Neural cell (in vitro differentiated cells): ENCODE measurements at regions not wholly inside any gene's neighbourhood (a gene's known extent, or its start where the extent isn't known, plus 50 kb on each side); places are given as distances from the start of the nearest gene placed in this dataset.

Experiments
- H2AFZ ChIP-seq: fragments of 200-600, 300-800 bp; sonication (generic), shearing (Covaris generic); 2 replicates; pipeline ENCODE4 v1.6.0; 2014; ENCODE audit warnings: low read depth, mild to moderate bottlenecking, antibody characterized with exemption, low read length, moderate library complexity
- H3F3A ChIP-seq: fragments of 200-600 bp; shearing (Covaris generic); 2 replicates; pipeline ENCODE4 v1.6.1; 2016; ENCODE audit warnings: mild to moderate bottlenecking, moderate library complexity, mixed read lengths, antibody characterized with exemption, low read length; ENCODE audit not compliant: insufficient read depth, poor library complexity, severe bottlenecking
- H3K27ac ChIP-seq: fragments of 200-600, 300-800 bp; sonication (generic), shearing (Covaris generic); 2 replicates; pipeline ENCODE4 v1.5.1; 2014; ENCODE audit warnings: mild to moderate bottlenecking, low read length, moderate library complexity
- H3K27me3 ChIP-seq: fragments of 300-800, 200-600 bp; sonication (generic), shearing (Covaris generic); 2 replicates; pipeline ENCODE4 v1.6.0; 2014; ENCODE audit warnings: mild to moderate bottlenecking, low read depth, low read length, moderate library complexity; ENCODE audit not compliant: insufficient read depth
- H3K36me3 ChIP-seq: fragments of 300-800, 200-600 bp; sonication (generic), shearing (Covaris generic); 2 replicates; pipeline ENCODE4 v1.5.1; 2014; ENCODE audit warnings: mild to moderate bottlenecking, antibody characterized with exemption, low read length, moderate library complexity; ENCODE audit not compliant: insufficient read depth
- H3K4me2 ChIP-seq: fragments of 300-800, 200-600 bp; sonication (generic), shearing (Covaris generic); 2 replicates; pipeline ENCODE4 v1.6.0; 2014; ENCODE audit warnings: mild to moderate bottlenecking, low read length
- H3K4me3 ChIP-seq: fragments of 300-800, 200-600 bp; sonication (generic), shearing (Covaris generic); 2 replicates; pipeline ENCODE4 v1.5.1; 2014; ENCODE audit warnings: mild to moderate bottlenecking, low read length, moderate library complexity
- H3K79me2 ChIP-seq: fragments of 200-600 bp; shearing (Covaris generic); replicated peaks from 2 replicates; pipeline ENCODE4 v1.6.0; 2014; ENCODE audit warnings: mild to moderate bottlenecking, low read length, moderate library complexity; ENCODE audit not compliant: insufficient read depth
- H3K9ac ChIP-seq: fragments of 300-800, 200-600 bp; sonication (generic), shearing (Covaris generic); 2 replicates; pipeline ENCODE4 v1.6.1; 2016; ENCODE audit warnings: mild to moderate bottlenecking, low read length, mixed read lengths
- H3K9me2 ChIP-seq: fragments of 200-600 bp; shearing (Covaris generic); 2 replicates; pipeline ENCODE4 v1.6.1; 2016; ENCODE audit warnings: mild to moderate bottlenecking, low read length, mixed read lengths; ENCODE audit not compliant: insufficient read depth
- H3K9me3 ChIP-seq: fragments of 200-600, 300-800 bp; sonication (generic), shearing (Covaris generic); 2 replicates; pipeline ENCODE4 v1.6.1; 2016; ENCODE audit warnings: mild to moderate bottlenecking, mixed run types, low read length, moderate library complexity, mixed read lengths
- H4K20me1 ChIP-seq: fragments of 200-600 bp; shearing (Covaris generic); 2 replicates; pipeline ENCODE4 v1.6.1; 2016; ENCODE audit warnings: mild to moderate bottlenecking, mixed run types; ENCODE audit not compliant: insufficient read depth
- CTCF ChIP-seq: fragments of 450-650 bp; IDR thresholded peaks from 2 replicates; pipeline ENCODE4 v1.5.1; 2014; ENCODE audit warnings: antibody characterized with exemption, mild to moderate bottlenecking, moderate library complexity; ENCODE audit not compliant: poor library complexity, severe bottlenecking
- EP300 ChIP-seq: fragments of 450-650 bp; conservative IDR thresholded peaks from 2 replicates; pipeline ENCODE4 v1.6.1; 2014; ENCODE audit warnings: antibody characterized with exemption, mild to moderate bottlenecking, moderate library complexity; ENCODE audit not compliant: poor library complexity, severe bottlenecking
- EZH2 ChIP-seq: fragments of 200-600, 300-800 bp; shearing (Covaris generic), sonication (generic); IDR thresholded peaks from 2 replicates; pipeline ENCODE4 v1.6.1; 2014; ENCODE audit warnings: antibody characterized with exemption, low read length, borderline replicate concordance, mild to moderate bottlenecking; ENCODE audit not compliant: insufficient read depth, poor library complexity, severe bottlenecking
- MXI1 ChIP-seq: fragments of 450-650 bp; conservative IDR thresholded peaks from 2 replicates; pipeline ENCODE4 v1.6.1; 2014; ENCODE audit warnings: antibody characterized with exemption, mild to moderate bottlenecking; ENCODE audit not compliant: poor library complexity, severe bottlenecking
- POLR2AphosphoS5 ChIP-seq: IDR thresholded peaks from 2 replicates; pipeline ENCODE4 v1.6.1; 2012
- REST ChIP-seq: IDR thresholded peaks from 2 replicates; pipeline ENCODE4 v1.6.1; 2012; ENCODE audit warnings: borderline replicate concordance
- SMC3 ChIP-seq: fragments of 450-650 bp; conservative IDR thresholded peaks from 2 replicates; pipeline ENCODE4 v1.6.1; 2014; ENCODE audit warnings: antibody characterized with exemption, mild to moderate bottlenecking, moderate library complexity; ENCODE audit not compliant: poor library complexity
- TAF1 ChIP-seq: IDR thresholded peaks from 2 replicates; pipeline ENCODE4 v1.6.1; 2012; ENCODE audit warnings: low read depth

- H3K9me2 ChIP-seq = no peaks in the 10 kb centered on the region
- TF ChIP-seq TAF1 (no peak), POLR2AphosphoS5 (no peak), EZH2 (no peak), MXI1 (no peak)
- H3K27ac ChIP-seq = no peak overlapping the region
Observed at GRCh38 chr1:216910081-216910840, 187.0 kb upstream of the ESRRG start.

GRCh38 chr1:216908126-216908525 is 184.9 kb upstream of the ESRRG start:
- Histone ChIP-seq H3K27me3 (no peaks in the 10 kb centered on the region), H3K9me3 (no peaks in the 10 kb centered on the region), H3K36me3 (no peaks in the 10 kb centered on the region), H3K9me2 (no peaks in the 10 kb centered on the region), H3K27ac (no peak overlapping the region), H3K4me2 (no peak overlapping the region), H4K20me1 (no peaks in the 10 kb centered on the region), H3K9ac (no peak overlapping the region), H3F3A (no peaks in the 10 kb centered on the region), H2AFZ (no peak overlapping the region), H3K4me3 (no peak overlapping the region), H3K79me2 (no peaks in the 10 kb centered on the region)
- no peak for TF ChIP-seq EP300

More at GRCh38 chr1:216910081-216910840, 187.0 kb upstream of the ESRRG start:
- H3K9ac ChIP-seq = no peak overlapping the region
- H3K79me2 ChIP-seq = no peaks in the 10 kb centered on the region
- H3K4me2 ChIP-seq = no peak overlapping the region
- H4K20me1 ChIP-seq = no peaks in the 10 kb centered on the region
- H3K9me3 ChIP-seq = no peaks in the 10 kb centered on the region
- no peak overlapping the region for H2AFZ ChIP-seq
- no peak overlapping the region for H3K4me3 ChIP-seq
- H3F3A ChIP-seq = no peaks in the 10 kb centered on the region
- H3K27me3 ChIP-seq = no peaks in the 10 kb centered on the region
- H3K36me3 ChIP-seq = no peaks in the 10 kb centered on the region

- Histone ChIP-seq H3F3A (no peaks in the 10 kb centered on the region), H3K27me3 (no peaks in the 10 kb centered on the region), H3K4me2 (no peak overlapping the region), H3K9me3 (no peaks in the 10 kb centered on the region), H2AFZ (no peak overlapping the region), H3K9ac (no peak overlapping the region), H3K9me2 (no peaks in the 10 kb centered on the region), H3K79me2 (no peaks in the 10 kb centered on the region), H4K20me1 (no peaks in the 10 kb centered on the region), H3K36me3 (no peaks in the 10 kb centered on the region), H3K4me3 (no peak overlapping the region), H3K27ac (no peak overlapping the region)
- no peak for TF ChIP-seq EP300
- no peak for TF ChIP-seq SMC3
- TF ChIP-seq TAF1 = no peak
- TF ChIP-seq MXI1 = no peak
- TF ChIP-seq POLR2AphosphoS5 = no peak
Observed at GRCh38 chr1:216907100-216907499, 183.9 kb upstream of the ESRRG start.

- Histone ChIP-seq H3K36me3 (no peaks in the 10 kb centered on the region), H3K27ac (no peak overlapping the region), H3K9me2 (no peaks in the 10 kb centered on the region), H2AFZ (no peak overlapping the region), H3F3A (no peaks in the 10 kb centered on the region), H3K9ac (no peak overlapping the region), H3K27me3 (no peaks in the 10 kb centered on the region), H3K79me2 (no peaks in the 10 kb centered on the region), H3K9me3 (no peaks in the 10 kb centered on the region), H4K20me1 (no peaks in the 10 kb centered on the region), H3K4me3 (no peak overlapping the region), H3K4me2 (no peak overlapping the region)
- TF ChIP-seq EP300 (no peak), SMC3 (no peak), TAF1 (no peak), MXI1 (no peak), REST (no peak), EZH2 (no peak), POLR2AphosphoS5 (no peak), CTCF (no peak)
Observed at GRCh38 chr1:216905781-216906180, 182.6 kb upstream of the ESRRG start.
